Activated B cell treated with CpG ODN at 0.5 μM for 24 hours (primary cell): ENCODE measurements at regions not wholly inside any gene's neighbourhood (a gene's known extent, or its start where the extent isn't known, plus 50 kb on each side); places are given as distances from the start of the nearest gene placed in this dataset.

ENCODE experiments used
- ATAC-seq: fragments of 200-7000 bp; cut with Tn5 transposase; one replicate; pipeline ENCODE4 v1.10.0; 2021; ENCODE audit warnings: low read depth, mild to moderate bottlenecking, moderate library complexity
- CTCF ChIA-PET: fragments of 350-600 bp; sonication (Branson Sonifier 250); formaldehyde crosslinking; loops from one replicate; lab custom pipeline; 2021; ENCODE audit warnings: antibody characterized with exemption; lab: Charles Lee
- POLR2A ChIA-PET: fragments of 350-600 bp; sonication (Branson Sonifier 250); formaldehyde crosslinking; loops from one replicate; lab custom pipeline; 2021; ENCODE audit warnings: antibody characterized with exemption; lab: Charles Lee
- DNase-seq: peaks from one replicate; pipeline ENCODE4 v3.0.0; 2022
- H3K27ac Mint-ChIP-seq: one replicate; pipeline ENCODE4 v1.8.0; 2020; ENCODE audit warnings: mixed read lengths
- H3K27me3 Mint-ChIP-seq: one replicate; pipeline ENCODE4 v1.8.0; 2021; ENCODE audit warnings: mixed read lengths
- H3K36me3 Mint-ChIP-seq: one replicate; pipeline ENCODE4 v1.8.0; 2021; ENCODE audit warnings: low read depth, mixed read lengths
- H3K4me1 Mint-ChIP-seq: one replicate; pipeline ENCODE4 v1.8.0; 2021; ENCODE audit warnings: mixed read lengths
- H3K4me3 Mint-ChIP-seq: one replicate; pipeline ENCODE4 v1.8.0; 2020; ENCODE audit warnings: mild to moderate bottlenecking, mixed read lengths
- H3K9me3 Mint-ChIP-seq: one replicate; pipeline ENCODE4 v1.8.0; 2020; ENCODE audit warnings: mixed read lengths
- intact Hi-C: fragments of 100-400 bp; cut with micrococcal nuclease; formaldehyde crosslinking; loops from one replicate; pipeline ENCODE4 v1.15.1; 2024
- TF ChIP-seq, protein P1 (sequence below): fragments of 200-600 bp; IDR thresholded peaks from one replicate; pipeline ENCODE4 v1.8.0; 2022; ENCODE audit warnings: antibody characterized with exemption, mild to moderate bottlenecking

DNA sequence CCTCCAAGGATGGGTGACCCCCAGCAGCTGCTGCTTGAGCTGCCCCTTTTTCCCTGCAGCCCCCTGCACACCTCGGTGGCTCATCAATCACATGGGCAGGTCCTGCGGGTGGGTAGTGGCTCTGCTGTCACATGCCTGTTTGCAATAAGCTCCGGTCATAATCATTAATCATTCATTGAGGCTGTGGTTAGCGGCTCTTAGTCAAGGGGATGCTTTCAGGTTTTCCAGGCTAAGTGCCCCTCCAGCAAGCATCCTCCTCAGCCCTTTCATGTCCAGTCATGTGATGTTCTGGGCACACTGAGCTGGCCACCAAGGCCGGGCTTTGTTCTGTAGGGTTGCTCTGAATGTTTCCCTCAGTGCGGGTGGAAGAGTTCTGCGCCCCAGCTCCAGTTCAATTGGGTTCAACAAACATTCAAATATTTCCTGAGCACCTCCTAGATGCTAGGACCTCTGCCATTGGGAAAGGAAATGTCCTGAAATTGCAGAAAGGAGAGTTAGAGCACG lies 96.4 kb upstream of the LDAH start:
- POLR2A ChIA-PET, result no interaction called here
- TF ChIP-seq, protein P1, sequence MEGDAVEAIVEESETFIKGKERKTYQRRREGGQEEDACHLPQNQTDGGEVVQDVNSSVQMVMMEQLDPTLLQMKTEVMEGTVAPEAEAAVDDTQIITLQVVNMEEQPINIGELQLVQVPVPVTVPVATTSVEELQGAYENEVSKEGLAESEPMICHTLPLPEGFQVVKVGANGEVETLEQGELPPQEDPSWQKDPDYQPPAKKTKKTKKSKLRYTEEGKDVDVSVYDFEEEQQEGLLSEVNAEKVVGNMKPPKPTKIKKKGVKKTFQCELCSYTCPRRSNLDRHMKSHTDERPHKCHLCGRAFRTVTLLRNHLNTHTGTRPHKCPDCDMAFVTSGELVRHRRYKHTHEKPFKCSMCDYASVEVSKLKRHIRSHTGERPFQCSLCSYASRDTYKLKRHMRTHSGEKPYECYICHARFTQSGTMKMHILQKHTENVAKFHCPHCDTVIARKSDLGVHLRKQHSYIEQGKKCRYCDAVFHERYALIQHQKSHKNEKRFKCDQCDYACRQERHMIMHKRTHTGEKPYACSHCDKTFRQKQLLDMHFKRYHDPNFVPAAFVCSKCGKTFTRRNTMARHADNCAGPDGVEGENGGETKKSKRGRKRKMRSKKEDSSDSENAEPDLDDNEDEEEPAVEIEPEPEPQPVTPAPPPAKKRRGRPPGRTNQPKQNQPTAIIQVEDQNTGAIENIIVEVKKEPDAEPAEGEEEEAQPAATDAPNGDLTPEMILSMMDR, result no peak
- DNase-seq, result no peak

DNA sequence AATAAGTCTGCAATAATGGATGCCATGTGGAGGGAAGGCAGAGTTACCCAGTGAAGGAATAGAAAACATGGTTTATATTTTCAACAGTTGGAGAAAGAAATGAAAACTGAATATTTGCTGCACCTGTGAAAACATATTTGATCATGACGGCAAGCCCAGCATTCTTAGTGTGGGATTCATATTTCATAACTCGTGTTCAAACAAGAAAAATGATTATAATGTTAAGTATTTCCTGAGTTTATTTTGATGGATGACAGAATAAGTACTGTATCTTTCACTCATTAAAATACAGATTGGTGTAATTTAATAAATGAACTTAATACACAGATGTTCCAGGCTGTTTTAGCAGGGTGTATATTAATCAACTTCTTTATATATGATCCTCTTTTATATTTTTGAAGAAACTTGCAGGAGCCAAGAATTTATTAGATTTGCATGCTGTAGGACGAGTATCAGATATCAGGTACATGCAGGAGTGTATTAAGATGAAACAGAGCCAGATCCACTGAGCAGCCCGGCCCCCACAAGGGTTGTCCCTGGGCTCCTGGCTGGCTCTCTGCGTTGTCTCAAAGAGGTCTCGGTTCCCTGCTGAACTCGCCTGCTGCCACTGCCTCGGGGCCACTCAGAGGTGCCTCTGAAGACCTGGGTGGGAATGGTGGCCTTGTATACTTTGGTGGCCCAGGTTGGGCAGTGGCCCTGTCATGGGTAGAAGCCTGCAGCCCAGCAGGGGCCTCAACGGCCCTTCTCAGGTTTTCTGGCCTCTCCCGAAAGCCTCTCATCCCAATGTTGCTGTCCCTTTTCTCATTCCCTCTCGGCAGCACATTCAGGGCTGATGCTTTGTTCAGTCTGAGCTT lies 95.0 kb upstream of the LDAH start:
- no peak overlapping the region for H3K4me3 Mint-ChIP-seq
- ChIA-PET POLR2A (no interaction called here), CTCF (interaction anchor here (1.3 kb wide), 1 partner anchor 256 kb away, joined by 6 read pairs; no protein-coding TSS in a partner anchor)
- ATAC-seq (no peak), DNase-seq (no peak)
- H3K36me3 Mint-ChIP-seq, result no peaks in the 10 kb centered on the region
- no peaks in the 10 kb centered on the region for H3K9me3 Mint-ChIP-seq
- TF ChIP-seq, protein P1, result no peak
- H3K4me1 Mint-ChIP-seq, result no peaks in the 10 kb centered on the region
- intact Hi-C loops, result no loop called here
- peaks cover 28% of the 10 kb centered on the region for H3K27me3 Mint-ChIP-seq
- no peak overlapping the region for H3K27ac Mint-ChIP-seq

More for the DNA sequence above, 96.4 kb upstream of the LDAH start:
- ATAC-seq, result no peak
- Mint-ChIP-seq H3K27ac (no peak overlapping the region), H3K36me3 (no peaks in the 10 kb centered on the region), H3K9me3 (no peaks in the 10 kb centered on the region), H3K4me3 (no peak overlapping the region), H3K4me1 (no peaks in the 10 kb centered on the region), H3K27me3 (peaks cover 24% of the 10 kb centered on the region)
- CTCF ChIA-PET, result no interaction called here
- intact Hi-C loops, result no loop called here

DNA sequence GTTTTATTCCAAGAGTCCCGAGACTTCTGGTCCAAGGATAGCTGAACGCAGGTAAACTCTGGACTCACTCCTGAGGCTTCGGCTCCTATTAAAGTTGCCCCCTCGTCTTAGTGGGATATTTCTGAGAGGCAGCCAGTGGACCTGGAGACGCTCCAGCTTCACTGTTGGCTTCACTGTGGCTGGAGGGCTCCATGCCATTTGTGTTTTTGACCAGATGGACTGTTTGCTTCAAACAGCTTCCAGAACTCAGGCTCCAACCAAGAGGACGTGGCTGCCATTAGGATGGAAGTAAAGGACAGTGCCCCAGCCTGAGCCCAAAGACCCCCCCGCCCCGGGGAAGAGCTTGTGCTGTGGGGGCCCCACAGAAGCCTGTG lies 94.4 kb upstream of the LDAH start:
- H3K36me3 Mint-ChIP-seq, result no peaks in the 10 kb centered on the region
- no peaks in the 10 kb centered on the region for H3K9me3 Mint-ChIP-seq
- TF ChIP-seq, protein P1, result no peak
- ChIA-PET CTCF (interaction anchor here (1.3 kb wide), 1 partner anchor 256 kb away, joined by 6 read pairs; no protein-coding TSS in a partner anchor), POLR2A (no interaction called here)
- no peak overlapping the region for H3K4me3 Mint-ChIP-seq
- no peak for ATAC-seq
- intact Hi-C loops, result no loop called here
- peaks cover 25% of the 10 kb centered on the region for H3K27me3 Mint-ChIP-seq
- H3K4me1 Mint-ChIP-seq, result no peaks in the 10 kb centered on the region
- DNase-seq, result no peak
- no peak overlapping the region for H3K27ac Mint-ChIP-seq

DNA sequence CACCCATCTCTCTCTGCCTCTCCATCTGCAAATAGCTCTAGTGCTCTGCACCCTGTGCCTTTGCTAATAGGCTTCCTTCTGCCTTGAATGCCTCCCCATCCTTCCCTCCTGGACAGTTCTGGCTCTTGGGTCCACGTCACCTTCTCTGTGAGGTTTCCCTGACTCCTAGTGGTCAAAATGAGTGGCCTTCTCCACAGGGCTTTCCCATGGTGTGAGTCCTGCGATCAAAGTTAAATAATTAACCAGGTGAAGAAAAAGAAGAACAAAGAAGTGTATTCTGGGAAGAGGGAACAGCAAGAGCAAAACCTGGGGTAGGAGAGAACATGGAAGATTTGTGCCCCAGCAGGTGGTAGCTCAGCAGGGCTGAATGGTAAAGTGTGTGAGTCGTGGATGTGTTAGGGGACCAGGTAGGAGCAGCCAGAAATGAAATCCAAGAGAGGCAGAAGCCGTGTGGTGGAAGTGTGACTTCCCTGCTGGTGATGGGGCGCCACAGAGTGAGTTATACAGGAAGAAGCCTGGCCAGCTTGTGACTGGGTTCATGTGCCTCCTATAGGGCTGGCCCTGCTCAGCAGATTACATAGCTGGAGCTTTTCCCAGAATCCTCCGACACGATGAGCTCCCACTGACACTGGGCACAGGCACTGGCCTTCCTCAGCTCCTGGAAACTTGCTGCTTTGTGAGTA lies 93.8 kb upstream of the LDAH start:
- TF ChIP-seq, protein P1, result no peak
- ChIA-PET CTCF (interaction anchor here (1.3 kb wide), 1 partner anchor 255 kb away, joined by 6 read pairs; no protein-coding TSS in a partner anchor), POLR2A (no interaction called here)
- no peaks in the 10 kb centered on the region for H3K9me3 Mint-ChIP-seq
- DNase-seq, result no peak
- no peak for ATAC-seq
- no peak overlapping the region for H3K4me3 Mint-ChIP-seq
- peaks cover 28% of the 10 kb centered on the region for H3K27me3 Mint-ChIP-seq
- H3K27ac Mint-ChIP-seq, result no peak overlapping the region
- intact Hi-C loops, result no loop called here
- H3K4me1 Mint-ChIP-seq, result no peaks in the 10 kb centered on the region
- H3K36me3 Mint-ChIP-seq, result no peaks in the 10 kb centered on the region

DNA sequence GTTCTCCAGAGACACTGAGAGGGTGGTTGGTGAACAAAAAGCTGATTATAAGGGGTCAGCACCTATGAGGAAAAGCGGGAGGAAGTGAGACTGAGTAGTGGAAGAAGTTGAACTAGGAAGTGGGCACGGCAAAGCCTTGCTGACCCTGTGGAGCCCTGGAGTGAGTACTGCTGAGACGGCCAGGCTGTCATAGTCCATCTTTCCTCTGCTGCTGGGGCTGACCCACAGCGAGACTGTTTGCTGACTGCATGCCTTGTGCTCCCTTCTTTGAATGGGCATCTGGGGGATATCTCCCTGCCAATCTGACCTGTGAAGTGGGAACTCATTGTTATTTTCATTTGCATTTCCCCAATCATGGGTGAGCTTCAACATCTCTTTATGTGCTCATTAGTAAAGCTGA lies 92.4 kb upstream of the LDAH start:
- intact Hi-C loops, result no loop called here
- ATAC-seq, result no peak
- POLR2A ChIA-PET, result no interaction called here
- CTCF ChIA-PET, result no interaction called here
- TF ChIP-seq, protein P1, result no peak
- Mint-ChIP-seq H3K9me3 (no peaks in the 10 kb centered on the region), H3K27me3 (peaks cover 30% of the 10 kb centered on the region), H3K4me3 (no peak overlapping the region), H3K36me3 (no peaks in the 10 kb centered on the region), H3K27ac (no peak overlapping the region), H3K4me1 (no peaks in the 10 kb centered on the region)
- no peak for DNase-seq
